Natural killer cell (primary cell): ENCODE measurements at regions not wholly inside any gene's neighbourhood (a gene's known extent, or its start where the extent isn't known, plus 50 kb on each side); places are given as distances from the start of the nearest gene placed in this dataset.

ENCODE experiments used
- ATAC-seq, 3 donors: fragments of 150-1000 bp in 2 of 3; fragments of 200-7000 bp in 1 of 3; cut with Tn5 transposase; 1 replicate in 1 of 3; 2 replicates in 2 of 3; pipeline ENCODE4 v1.10.0; 2021; ENCODE audit warnings: mild to moderate bottlenecking in 2 of 3, moderate library complexity in 2 of 3
- DNase-seq, 2 donors: peaks; one replicate each; pipeline versions ENCODE4 v3.0.0 to v3.0.0-alpha.2; 2013 to 2021; ENCODE audit warnings: mixed read lengths in 1 of 2
- H3K27ac ChIP-seq: one replicate; pipeline ENCODE4 v1.5.1; 2013; ENCODE audit warnings: mild to moderate bottlenecking, low read length
- H3K27me3 ChIP-seq: one replicate; pipeline ENCODE4 v1.6.1; 2013; ENCODE audit warnings: low read length; ENCODE audit not compliant: control insufficient read depth, insufficient read depth
- H3K36me3 ChIP-seq: one replicate; pipeline ENCODE4 v1.6.1; 2013; ENCODE audit warnings: low read length; ENCODE audit not compliant: control insufficient read depth, insufficient read depth
- H3K4me1 ChIP-seq: one replicate; pipeline ENCODE4 v1.6.1; 2013; ENCODE audit warnings: low read length; ENCODE audit not compliant: control insufficient read depth, insufficient read depth
- H3K4me3 ChIP-seq: one replicate; pipeline ENCODE4 v1.5.1; 2013; ENCODE audit warnings: low read length
- H3K9me3 ChIP-seq: one replicate; pipeline ENCODE4 v1.6.1; 2013; ENCODE audit warnings: low read length; ENCODE audit not compliant: control insufficient read depth, insufficient read depth
- H3K27ac Mint-ChIP-seq, 2 donors: one replicate each; pipeline ENCODE4 v1.8.0; 2022; ENCODE audit warnings: mild to moderate bottlenecking in 2 of 2, mixed read lengths in 2 of 2, moderate library complexity in 1 of 2
- H3K27me3 Mint-ChIP-seq, 2 donors: one replicate each; pipeline ENCODE4 v1.8.0; 2022; ENCODE audit warnings: low read depth in 2 of 2, mixed read lengths in 2 of 2
- H3K36me3 Mint-ChIP-seq: one replicate; pipeline ENCODE4 v1.8.0; 2022; ENCODE audit warnings: mixed read lengths
- H3K4me1 Mint-ChIP-seq, 2 donors: one replicate each; pipeline ENCODE4 v1.8.0; 2022; ENCODE audit warnings: mixed read lengths in 2 of 2
- H3K4me3 Mint-ChIP-seq: one replicate; pipeline ENCODE4 v1.8.0; 2022; ENCODE audit warnings: mild to moderate bottlenecking, moderate library complexity, mixed read lengths
- H3K9me3 Mint-ChIP-seq, 2 donors: one replicate each; pipeline ENCODE4 v1.8.0; 2022; ENCODE audit warnings: mixed read lengths in 2 of 2
- WGBS: methylation state at CpG from one replicate; pipeline ENCODE4 v1.1.7; 2013; ENCODE audit warnings: missing lambda C conversion rate; ENCODE audit not compliant: insufficient coverage; 5-methylcytosine and 5-hydroxymethylcytosine counted together
- intact Hi-C: fragments of 100-400 bp; cut with micrococcal nuclease; formaldehyde crosslinking; loops from one replicate; pipeline ENCODE4 v1.14.2; 2022
- TF ChIP-seq, protein P1 (sequence below): fragments of 200-600 bp; IDR thresholded peaks from one replicate; pipeline ENCODE4 v1.8.0; 2022; ENCODE audit warnings: antibody characterized with exemption

DNA sequence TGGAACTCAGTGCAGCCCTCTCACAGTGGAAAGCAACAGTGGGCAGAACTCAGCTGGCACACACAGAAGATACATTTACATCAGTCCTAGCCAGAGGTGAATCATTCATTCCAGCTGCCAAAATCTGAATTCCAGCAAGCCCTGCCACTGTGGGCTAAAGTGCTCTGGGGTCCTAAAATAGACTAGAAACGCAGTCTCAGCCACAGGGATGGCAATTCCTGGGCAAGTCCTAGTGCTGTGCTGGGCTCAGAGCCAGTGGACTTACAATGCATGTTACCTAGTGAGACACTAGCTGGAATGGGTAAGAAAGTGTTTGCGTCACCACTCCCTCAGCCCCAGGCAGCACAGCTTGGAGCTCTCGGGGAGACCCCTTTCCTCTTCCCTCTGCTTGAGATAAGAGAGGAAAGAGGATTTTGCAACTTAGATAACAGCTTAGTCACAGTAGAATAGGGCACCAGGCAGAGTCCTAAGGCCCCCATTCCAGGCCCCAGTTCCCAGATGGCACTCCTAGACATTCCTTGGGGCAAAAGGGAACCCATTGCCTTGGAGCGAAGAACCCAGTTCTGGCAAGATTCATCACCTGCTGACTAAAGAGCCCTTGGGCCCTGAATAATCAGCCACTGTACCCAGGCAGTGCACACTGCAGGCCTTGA, 592.9 kb downstream of the FSCB start:
- Mint-ChIP-seq H3K4me3 (no peak overlapping the region), H3K9me3 (peaks cover 10 to 26% of the 10 kb centered on the region in 2 donors), H3K27me3 (no peaks in the 10 kb centered on the region), H3K4me1 (no peaks in the 10 kb centered on the region), H3K27ac (no peak overlapping the region), H3K36me3 (no peaks in the 10 kb centered on the region)
- H3K27ac ChIP-seq = no peak overlapping the region
- TF ChIP-seq, protein P1, sequence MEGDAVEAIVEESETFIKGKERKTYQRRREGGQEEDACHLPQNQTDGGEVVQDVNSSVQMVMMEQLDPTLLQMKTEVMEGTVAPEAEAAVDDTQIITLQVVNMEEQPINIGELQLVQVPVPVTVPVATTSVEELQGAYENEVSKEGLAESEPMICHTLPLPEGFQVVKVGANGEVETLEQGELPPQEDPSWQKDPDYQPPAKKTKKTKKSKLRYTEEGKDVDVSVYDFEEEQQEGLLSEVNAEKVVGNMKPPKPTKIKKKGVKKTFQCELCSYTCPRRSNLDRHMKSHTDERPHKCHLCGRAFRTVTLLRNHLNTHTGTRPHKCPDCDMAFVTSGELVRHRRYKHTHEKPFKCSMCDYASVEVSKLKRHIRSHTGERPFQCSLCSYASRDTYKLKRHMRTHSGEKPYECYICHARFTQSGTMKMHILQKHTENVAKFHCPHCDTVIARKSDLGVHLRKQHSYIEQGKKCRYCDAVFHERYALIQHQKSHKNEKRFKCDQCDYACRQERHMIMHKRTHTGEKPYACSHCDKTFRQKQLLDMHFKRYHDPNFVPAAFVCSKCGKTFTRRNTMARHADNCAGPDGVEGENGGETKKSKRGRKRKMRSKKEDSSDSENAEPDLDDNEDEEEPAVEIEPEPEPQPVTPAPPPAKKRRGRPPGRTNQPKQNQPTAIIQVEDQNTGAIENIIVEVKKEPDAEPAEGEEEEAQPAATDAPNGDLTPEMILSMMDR = no peak
- no peaks in the 10 kb centered on the region for H3K27me3 ChIP-seq
- H3K9me3 ChIP-seq = peaks cover 11% of the 10 kb centered on the region
- no peak overlapping the region for H3K4me3 ChIP-seq
- no peak for DNase-seq
- intact Hi-C loops = no loop called here
- no peaks in the 10 kb centered on the region for H3K4me1 ChIP-seq
- WGBS = 82% methylated on average over 3 of the region's 4 CpGs
- H3K36me3 ChIP-seq = no peaks in the 10 kb centered on the region
- no peak for ATAC-seq

- Mint-ChIP-seq H3K36me3 (no peaks in the 10 kb centered on the region), H3K27me3 (no peaks in the 10 kb centered on the region), H3K4me1 (no peaks in the 10 kb centered on the region), H3K4me3 (no peak overlapping the region), H3K27ac (no peak overlapping the region), H3K9me3 (peaks cover 0 to 9% of the 10 kb centered on the region in 2 donors)
- WGBS = 83% methylated on average over 1 of the region's 1 CpG
- no peaks in the 10 kb centered on the region for H3K36me3 ChIP-seq
- no peak overlapping the region for H3K4me3 ChIP-seq
- TF ChIP-seq, protein P1 = no peak
- H3K9me3 ChIP-seq = no peaks in the 10 kb centered on the region
- ATAC-seq = no peak
- no peak overlapping the region for H3K27ac ChIP-seq
- intact Hi-C loops = no loop called here
- no peaks in the 10 kb centered on the region for H3K27me3 ChIP-seq
- H3K4me1 ChIP-seq = no peaks in the 10 kb centered on the region
- DNase-seq = no peak
Measured at GRCh38 chr14:43903209-43903608, 603.9 kb downstream of the FSCB start.

DNA sequence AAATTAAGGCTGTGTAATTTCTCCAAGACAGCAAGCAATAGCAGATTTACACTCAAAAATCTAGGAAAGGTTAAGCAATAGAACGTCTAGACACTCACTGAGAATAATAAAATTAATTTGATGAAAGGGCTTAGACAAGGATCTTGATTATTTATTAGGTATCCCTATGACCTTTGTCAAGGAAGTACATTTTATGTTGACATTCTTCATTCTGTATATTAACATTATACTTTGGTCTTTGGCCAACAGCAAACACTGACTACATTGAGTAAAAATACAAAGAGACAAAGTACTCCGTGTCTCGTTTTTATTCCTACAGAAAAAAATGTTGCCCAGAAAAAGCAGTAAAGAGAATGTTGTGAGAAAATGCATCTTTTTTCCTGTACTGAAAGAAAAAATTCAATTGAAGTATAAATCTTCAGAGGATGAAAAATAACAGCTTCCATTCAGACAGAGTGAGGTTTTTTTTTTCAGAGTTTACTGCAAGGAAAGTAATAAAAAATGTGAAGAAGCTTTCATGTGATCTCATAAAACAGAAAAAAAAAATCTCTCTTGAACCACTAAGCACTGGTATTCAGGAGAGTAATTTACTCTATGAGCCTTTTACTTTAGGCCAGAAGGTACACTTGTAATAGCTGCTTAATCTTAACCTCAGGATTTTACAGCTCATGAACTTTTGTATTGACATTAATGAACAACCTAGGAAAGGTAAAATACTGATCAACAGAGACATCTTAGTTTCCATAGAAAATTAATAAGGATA, 605.0 kb downstream of the FSCB start:
- no peak overlapping the region for H3K27ac Mint-ChIP-seq

More for the DNA sequence above, 605.0 kb downstream of the FSCB start:
- H3K4me1 ChIP-seq = no peaks in the 10 kb centered on the region
- H3K9me3 Mint-ChIP-seq = peaks cover 0 to 9% of the 10 kb centered on the region in 2 donors
- TF ChIP-seq, protein P1 = no peak
- intact Hi-C loops = no loop called here
- no peaks in the 10 kb centered on the region for H3K36me3 ChIP-seq
- no peak overlapping the region for H3K27ac ChIP-seq
- no peak overlapping the region for H3K4me3 Mint-ChIP-seq
- no peaks in the 10 kb centered on the region for H3K27me3 Mint-ChIP-seq
- no CpG with 5 or more reads among the region's 3 CpGs for WGBS
- no peaks in the 10 kb centered on the region for H3K4me1 Mint-ChIP-seq
- ATAC-seq = no peak
- H3K4me3 ChIP-seq = no peak overlapping the region
- H3K27me3 ChIP-seq = no peaks in the 10 kb centered on the region
- H3K36me3 Mint-ChIP-seq = no peaks in the 10 kb centered on the region
- DNase-seq = no peak
- H3K9me3 ChIP-seq = no peaks in the 10 kb centered on the region
